ENCODE measurements at regions not wholly inside any gene's neighbourhood (a gene's known extent, or its start where the extent isn't known, plus 50 kb on each side); places are given as distances from the start of the nearest gene placed in this dataset.

DNA sequence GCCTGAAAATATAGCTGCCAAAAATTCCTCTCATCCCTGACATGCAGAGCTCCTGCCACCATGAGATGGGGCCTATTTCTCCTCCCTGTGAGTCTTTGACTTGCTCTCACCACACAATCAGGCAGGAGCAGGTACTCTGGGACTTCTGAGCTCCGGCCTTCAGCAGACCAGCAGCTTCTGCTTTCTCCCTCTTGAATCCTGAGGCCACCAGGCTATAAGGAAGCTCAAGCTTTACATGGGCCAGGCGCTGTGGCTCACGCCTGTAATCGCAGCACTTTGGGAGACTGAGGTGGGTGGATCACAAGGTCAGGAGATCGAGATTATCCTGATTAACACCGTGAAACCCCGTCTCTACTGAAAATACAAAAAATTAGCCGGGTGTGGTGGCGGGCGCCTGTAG lies 238.7 kb upstream of the RREB1 start:
- DNase-seq (ENCODE audit: low spot score), result no peak
- no peak overlapping the region for H3K4me3 Mint-ChIP-seq
- Histone ChIP-seq H3K79me2 (replicated peaks; ENCODE audit: insufficient read depth) (no peaks in the 10 kb centered on the region), H3K4me2 (no peak overlapping the region), H2AFZ (no peak overlapping the region), H4K20me1 (replicated peaks; ENCODE audit: insufficient read depth) (no peaks in the 10 kb centered on the region), H3K27me3 (ENCODE audit: insufficient read depth) (no peaks in the 10 kb centered on the region), H3K27ac (ENCODE audit: low read depth) (no peak overlapping the region), H3K36me3 (ENCODE audit: insufficient read depth) (no peaks in the 10 kb centered on the region), H3K4me3 (no peak overlapping the region), H3K4me1 (ENCODE audit: insufficient read depth) (no peaks in the 10 kb centered on the region), H3K9me2 (ENCODE audit: insufficient read depth) (peaks cover 6% of the 10 kb centered on the region), H3F3A (replicated peaks; ENCODE audit: low read depth) (no peaks in the 10 kb centered on the region)
- no peaks in the 10 kb centered on the region for H3K9me3 Mint-ChIP-seq
- no peak for ATAC-seq
- no peaks in the 10 kb centered on the region for H3K36me3 Mint-ChIP-seq (ENCODE audit: low read depth)
- TF ChIP-seq ZNF114 (CRISPR knock-in tag; IDR thresholded peaks at IDR 0.05) (no peak), ZNF331 (CRISPR knock-in tag; IDR thresholded peaks at IDR 0.05; ENCODE audit: low read depth) (no peak)
- H3K27ac Mint-ChIP-seq, result no peak overlapping the region
- H3K4me1 Mint-ChIP-seq, result peaks cover 8% of the 10 kb centered on the region
- peaks cover 2% of the 10 kb centered on the region for H3K27me3 Mint-ChIP-seq (ENCODE audit: insufficient read depth, low read depth, poor library complexity)

DNA sequence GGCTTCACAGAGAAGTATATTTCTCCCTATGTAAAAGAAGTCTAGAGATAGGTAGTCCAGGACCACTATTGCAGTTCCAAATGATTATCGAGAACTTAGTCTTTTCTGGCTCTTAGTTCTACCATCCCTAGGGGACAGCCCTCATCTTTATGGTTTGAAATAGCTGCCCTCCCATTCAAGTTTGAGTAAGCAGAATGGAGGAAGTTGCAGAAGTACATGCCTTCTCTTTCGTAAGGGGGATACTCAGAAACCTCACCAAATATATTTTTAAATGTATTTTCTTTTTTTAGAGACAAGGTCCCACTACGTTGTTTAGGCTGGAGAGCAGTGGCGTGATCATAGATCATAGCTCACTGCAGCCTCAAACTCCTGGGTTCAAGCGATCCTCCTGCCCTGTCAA lies 236.8 kb upstream of the RREB1 start:
- H3K27ac ChIP-seq (ENCODE audit: low read depth), result no peak overlapping the region
- H3K4me3 ChIP-seq, result no peak overlapping the region
- ATAC-seq (no peak), DNase-seq (ENCODE audit: low spot score) (no peak)
- Mint-ChIP-seq H3K36me3 (ENCODE audit: low read depth) (no peaks in the 10 kb centered on the region), H3K9me3 (no peaks in the 10 kb centered on the region), H3K27ac (no peak overlapping the region), H3K4me1 (peaks cover 8% of the 10 kb centered on the region), H3K4me3 (no peak overlapping the region), H3K27me3 (ENCODE audit: insufficient read depth, low read depth, poor library complexity) (peaks cover 2% of the 10 kb centered on the region)
- H2AFZ ChIP-seq, result no peak overlapping the region
- H3K4me2 ChIP-seq, result no peak overlapping the region
- TF ChIP-seq, protein P1, sequence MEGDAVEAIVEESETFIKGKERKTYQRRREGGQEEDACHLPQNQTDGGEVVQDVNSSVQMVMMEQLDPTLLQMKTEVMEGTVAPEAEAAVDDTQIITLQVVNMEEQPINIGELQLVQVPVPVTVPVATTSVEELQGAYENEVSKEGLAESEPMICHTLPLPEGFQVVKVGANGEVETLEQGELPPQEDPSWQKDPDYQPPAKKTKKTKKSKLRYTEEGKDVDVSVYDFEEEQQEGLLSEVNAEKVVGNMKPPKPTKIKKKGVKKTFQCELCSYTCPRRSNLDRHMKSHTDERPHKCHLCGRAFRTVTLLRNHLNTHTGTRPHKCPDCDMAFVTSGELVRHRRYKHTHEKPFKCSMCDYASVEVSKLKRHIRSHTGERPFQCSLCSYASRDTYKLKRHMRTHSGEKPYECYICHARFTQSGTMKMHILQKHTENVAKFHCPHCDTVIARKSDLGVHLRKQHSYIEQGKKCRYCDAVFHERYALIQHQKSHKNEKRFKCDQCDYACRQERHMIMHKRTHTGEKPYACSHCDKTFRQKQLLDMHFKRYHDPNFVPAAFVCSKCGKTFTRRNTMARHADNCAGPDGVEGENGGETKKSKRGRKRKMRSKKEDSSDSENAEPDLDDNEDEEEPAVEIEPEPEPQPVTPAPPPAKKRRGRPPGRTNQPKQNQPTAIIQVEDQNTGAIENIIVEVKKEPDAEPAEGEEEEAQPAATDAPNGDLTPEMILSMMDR (conservative IDR thresholded peaks at IDR 0.05; ENCODE audit: low read depth in 2 of 2), result no peak
- TF ChIP-seq, protein P2, sequence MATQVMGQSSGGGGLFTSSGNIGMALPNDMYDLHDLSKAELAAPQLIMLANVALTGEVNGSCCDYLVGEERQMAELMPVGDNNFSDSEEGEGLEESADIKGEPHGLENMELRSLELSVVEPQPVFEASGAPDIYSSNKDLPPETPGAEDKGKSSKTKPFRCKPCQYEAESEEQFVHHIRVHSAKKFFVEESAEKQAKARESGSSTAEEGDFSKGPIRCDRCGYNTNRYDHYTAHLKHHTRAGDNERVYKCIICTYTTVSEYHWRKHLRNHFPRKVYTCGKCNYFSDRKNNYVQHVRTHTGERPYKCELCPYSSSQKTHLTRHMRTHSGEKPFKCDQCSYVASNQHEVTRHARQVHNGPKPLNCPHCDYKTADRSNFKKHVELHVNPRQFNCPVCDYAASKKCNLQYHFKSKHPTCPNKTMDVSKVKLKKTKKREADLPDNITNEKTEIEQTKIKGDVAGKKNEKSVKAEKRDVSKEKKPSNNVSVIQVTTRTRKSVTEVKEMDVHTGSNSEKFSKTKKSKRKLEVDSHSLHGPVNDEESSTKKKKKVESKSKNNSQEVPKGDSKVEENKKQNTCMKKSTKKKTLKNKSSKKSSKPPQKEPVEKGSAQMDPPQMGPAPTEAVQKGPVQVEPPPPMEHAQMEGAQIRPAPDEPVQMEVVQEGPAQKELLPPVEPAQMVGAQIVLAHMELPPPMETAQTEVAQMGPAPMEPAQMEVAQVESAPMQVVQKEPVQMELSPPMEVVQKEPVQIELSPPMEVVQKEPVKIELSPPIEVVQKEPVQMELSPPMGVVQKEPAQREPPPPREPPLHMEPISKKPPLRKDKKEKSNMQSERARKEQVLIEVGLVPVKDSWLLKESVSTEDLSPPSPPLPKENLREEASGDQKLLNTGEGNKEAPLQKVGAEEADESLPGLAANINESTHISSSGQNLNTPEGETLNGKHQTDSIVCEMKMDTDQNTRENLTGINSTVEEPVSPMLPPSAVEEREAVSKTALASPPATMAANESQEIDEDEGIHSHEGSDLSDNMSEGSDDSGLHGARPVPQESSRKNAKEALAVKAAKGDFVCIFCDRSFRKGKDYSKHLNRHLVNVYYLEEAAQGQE (IDR thresholded peaks at IDR 0.05; ENCODE audit: unreplicated experiment), result no peak
- TF ChIP-seq JUNB (IDR thresholded peaks at IDR 0.05; ENCODE audit: unreplicated experiment) (no peak), EZH2phosphoT487 (IDR thresholded peaks at IDR 0.05; ENCODE audit: unreplicated experiment) (no peak), POLR2AphosphoS5 (IDR thresholded peaks at IDR 0.05; ENCODE audit: low read depth) (no peak), CREB1 (CRISPR knock-in tag; IDR thresholded peaks at IDR 0.05; ENCODE audit: low read depth) (no peak)
- TF ChIP-seq, protein P3, sequence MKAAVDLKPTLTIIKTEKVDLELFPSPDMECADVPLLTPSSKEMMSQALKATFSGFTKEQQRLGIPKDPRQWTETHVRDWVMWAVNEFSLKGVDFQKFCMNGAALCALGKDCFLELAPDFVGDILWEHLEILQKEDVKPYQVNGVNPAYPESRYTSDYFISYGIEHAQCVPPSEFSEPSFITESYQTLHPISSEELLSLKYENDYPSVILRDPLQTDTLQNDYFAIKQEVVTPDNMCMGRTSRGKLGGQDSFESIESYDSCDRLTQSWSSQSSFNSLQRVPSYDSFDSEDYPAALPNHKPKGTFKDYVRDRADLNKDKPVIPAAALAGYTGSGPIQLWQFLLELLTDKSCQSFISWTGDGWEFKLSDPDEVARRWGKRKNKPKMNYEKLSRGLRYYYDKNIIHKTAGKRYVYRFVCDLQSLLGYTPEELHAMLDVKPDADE (IDR thresholded peaks at IDR 0.05), result no peak
- TF ChIP-seq, protein P4, sequence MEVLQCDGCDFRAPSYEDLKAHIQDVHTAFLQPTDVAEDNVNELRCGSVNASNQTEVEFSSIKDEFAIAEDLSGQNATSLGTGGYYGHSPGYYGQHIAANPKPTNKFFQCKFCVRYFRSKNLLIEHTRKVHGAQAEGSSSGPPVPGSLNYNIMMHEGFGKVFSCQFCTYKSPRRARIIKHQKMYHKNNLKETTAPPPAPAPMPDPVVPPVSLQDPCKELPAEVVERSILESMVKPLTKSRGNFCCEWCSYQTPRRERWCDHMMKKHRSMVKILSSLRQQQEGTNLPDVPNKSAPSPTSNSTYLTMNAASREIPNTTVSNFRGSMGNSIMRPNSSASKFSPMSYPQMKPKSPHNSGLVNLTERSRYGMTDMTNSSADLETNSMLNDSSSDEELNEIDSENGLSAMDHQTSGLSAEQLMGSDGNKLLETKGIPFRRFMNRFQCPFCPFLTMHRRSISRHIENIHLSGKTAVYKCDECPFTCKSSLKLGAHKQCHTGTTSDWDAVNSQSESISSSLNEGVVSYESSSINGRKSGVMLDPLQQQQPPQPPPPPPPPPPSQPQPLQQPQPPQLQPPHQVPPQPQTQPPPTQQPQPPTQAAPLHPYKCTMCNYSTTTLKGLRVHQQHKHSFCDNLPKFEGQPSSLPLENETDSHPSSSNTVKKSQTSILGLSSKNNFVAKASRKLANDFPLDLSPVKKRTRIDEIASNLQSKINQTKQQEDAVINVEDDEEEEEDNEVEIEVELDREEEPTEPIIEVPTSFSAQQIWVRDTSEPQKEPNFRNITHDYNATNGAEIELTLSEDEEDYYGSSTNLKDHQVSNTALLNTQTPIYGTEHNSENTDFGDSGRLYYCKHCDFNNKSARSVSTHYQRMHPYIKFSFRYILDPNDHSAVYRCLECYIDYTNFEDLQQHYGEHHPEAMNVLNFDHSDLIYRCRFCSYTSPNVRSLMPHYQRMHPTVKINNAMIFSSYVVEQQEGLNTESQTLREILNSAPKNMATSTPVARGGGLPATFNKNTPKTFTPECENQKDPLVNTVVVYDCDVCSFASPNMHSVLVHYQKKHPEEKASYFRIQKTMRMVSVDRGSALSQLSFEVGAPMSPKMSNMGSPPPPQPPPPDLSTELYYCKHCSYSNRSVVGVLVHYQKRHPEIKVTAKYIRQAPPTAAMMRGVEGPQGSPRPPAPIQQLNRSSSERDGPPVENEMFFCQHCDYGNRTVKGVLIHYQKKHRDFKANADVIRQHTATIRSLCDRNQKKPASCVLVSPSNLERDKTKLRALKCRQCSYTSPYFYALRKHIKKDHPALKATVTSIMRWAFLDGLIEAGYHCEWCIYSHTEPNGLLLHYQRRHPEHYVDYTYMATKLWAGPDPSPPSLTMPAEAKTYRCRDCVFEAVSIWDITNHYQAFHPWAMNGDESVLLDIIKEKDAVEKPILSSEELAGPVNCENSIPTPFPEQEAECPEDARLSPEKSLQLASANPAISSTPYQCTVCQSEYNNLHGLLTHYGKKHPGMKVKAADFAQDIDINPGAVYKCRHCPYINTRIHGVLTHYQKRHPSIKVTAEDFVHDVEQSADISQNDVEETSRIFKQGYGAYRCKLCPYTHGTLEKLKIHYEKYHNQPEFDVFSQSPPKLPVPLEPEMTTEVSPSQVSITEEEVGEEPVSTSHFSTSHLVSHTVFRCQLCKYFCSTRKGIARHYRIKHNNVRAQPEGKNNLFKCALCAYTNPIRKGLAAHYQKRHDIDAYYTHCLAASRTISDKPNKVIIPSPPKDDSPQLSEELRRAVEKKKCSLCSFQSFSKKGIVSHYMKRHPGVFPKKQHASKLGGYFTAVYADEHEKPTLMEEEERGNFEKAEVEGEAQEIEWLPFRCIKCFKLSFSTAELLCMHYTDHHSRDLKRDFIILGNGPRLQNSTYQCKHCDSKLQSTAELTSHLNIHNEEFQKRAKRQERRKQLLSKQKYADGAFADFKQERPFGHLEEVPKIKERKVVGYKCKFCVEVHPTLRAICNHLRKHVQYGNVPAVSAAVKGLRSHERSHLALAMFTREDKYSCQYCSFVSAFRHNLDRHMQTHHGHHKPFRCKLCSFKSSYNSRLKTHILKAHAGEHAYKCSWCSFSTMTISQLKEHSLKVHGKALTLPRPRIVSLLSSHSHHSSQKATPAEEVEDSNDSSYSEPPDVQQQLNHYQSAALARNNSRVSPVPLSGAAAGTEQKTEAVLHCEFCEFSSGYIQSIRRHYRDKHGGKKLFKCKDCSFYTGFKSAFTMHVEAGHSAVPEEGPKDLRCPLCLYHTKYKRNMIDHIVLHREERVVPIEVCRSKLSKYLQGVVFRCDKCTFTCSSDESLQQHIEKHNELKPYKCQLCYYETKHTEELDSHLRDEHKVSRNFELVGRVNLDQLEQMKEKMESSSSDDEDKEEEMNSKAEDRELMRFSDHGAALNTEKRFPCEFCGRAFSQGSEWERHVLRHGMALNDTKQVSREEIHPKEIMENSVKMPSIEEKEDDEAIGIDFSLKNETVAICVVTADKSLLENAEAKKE (CRISPR knock-in tag; IDR thresholded peaks at IDR 0.05), result no peak
- no peaks in the 10 kb centered on the region for H3K79me2 ChIP-seq (replicated peaks; ENCODE audit: insufficient read depth)
- no peaks in the 10 kb centered on the region for H3K27me3 ChIP-seq (ENCODE audit: insufficient read depth)
- H4K20me1 ChIP-seq (replicated peaks; ENCODE audit: insufficient read depth), result no peaks in the 10 kb centered on the region
- H3K36me3 ChIP-seq (ENCODE audit: insufficient read depth), result no peaks in the 10 kb centered on the region
- no peaks in the 10 kb centered on the region for H3K4me1 ChIP-seq (ENCODE audit: insufficient read depth)
- no peaks in the 10 kb centered on the region for H3F3A ChIP-seq (replicated peaks; ENCODE audit: low read depth)
- peaks cover 10% of the 10 kb centered on the region for H3K9me2 ChIP-seq (ENCODE audit: insufficient read depth)
